H9 (cell line): ENCODE measurements at regions not wholly inside any gene's neighbourhood (a gene's known extent, or its start where the extent isn't known, plus 50 kb on each side); places are given as distances from the start of the nearest gene placed in this dataset.

Source experiments
- DNase-seq: peaks from one replicate; pipeline ENCODE4 v3.0.0-alpha.2; 2017
- H2AFZ ChIP-seq: one replicate; pipeline ENCODE4 v1.6.1; 2013; ENCODE audit warnings: mild to moderate bottlenecking, low read length, control low read depth, moderate library complexity
- H2AK5ac ChIP-seq: 2 replicates; pipeline ENCODE4 v1.6.1; 2013; ENCODE audit warnings: low read length, control low read depth, mixed read lengths; ENCODE audit not compliant: insufficient read length
- H2BK120ac ChIP-seq: one replicate; pipeline ENCODE4 v1.6.1; 2013; ENCODE audit warnings: low read depth, mild to moderate bottlenecking, low read length, control low read depth, inconsistent platforms; ENCODE audit not compliant: poor library complexity, severe bottlenecking
- H2BK12ac ChIP-seq: 2 replicates; pipeline ENCODE4 v1.6.1; 2013; ENCODE audit warnings: low read length, control low read depth, mixed read lengths, low read depth; ENCODE audit not compliant: insufficient read length
- H2BK15ac ChIP-seq: 2 replicates; pipeline ENCODE4 v1.6.1; 2013; ENCODE audit warnings: low read depth, low read length, control low read depth
- H2BK20ac ChIP-seq: one replicate; pipeline ENCODE4 v1.6.1; 2013; ENCODE audit warnings: low read depth, mild to moderate bottlenecking, low read length, control low read depth, inconsistent platforms; ENCODE audit not compliant: poor library complexity, severe bottlenecking
- H2BK5ac ChIP-seq: 2 replicates; pipeline ENCODE4 v1.6.1; 2013; ENCODE audit warnings: low read length, control low read depth, mixed read lengths; ENCODE audit not compliant: insufficient read length
- H3K14ac ChIP-seq: 2 replicates; pipeline ENCODE4 v1.6.1; 2013; ENCODE audit warnings: low read length, control low read depth; ENCODE audit not compliant: insufficient read depth
- H3K18ac ChIP-seq: 2 replicates; pipeline ENCODE4 v1.6.1; 2013; ENCODE audit warnings: low read depth, mild to moderate bottlenecking, mixed read lengths, low read length, control low read depth; ENCODE audit not compliant: insufficient read length
- H3K23ac ChIP-seq: 2 replicates; pipeline ENCODE4 v1.6.1; 2013; ENCODE audit warnings: low read length, control low read depth, mixed read lengths, low read depth; ENCODE audit not compliant: insufficient read length
- H3K23me2 ChIP-seq: 2 replicates; pipeline ENCODE4 v1.6.1; 2013; ENCODE audit warnings: low read depth, mild to moderate bottlenecking, mixed read lengths, low read length, control low read depth; ENCODE audit not compliant: insufficient read length, poor library complexity, severe bottlenecking
- H3K27ac ChIP-seq: 2 replicates; pipeline ENCODE4 v1.5.1; 2013; ENCODE audit warnings: low read length, control low read depth, mixed read lengths, low read depth; ENCODE audit not compliant: insufficient read length
- H3K27me3 ChIP-seq: 2 replicates; pipeline ENCODE4 v1.6.1; 2013; ENCODE audit warnings: low read length, control low read depth, inconsistent platforms; ENCODE audit not compliant: insufficient read depth
- H3K4ac ChIP-seq: 2 replicates; pipeline ENCODE4 v1.6.1; 2013; ENCODE audit warnings: low read depth, mild to moderate bottlenecking, control low read depth, inconsistent platforms, low read length, moderate library complexity
- H3K4me1 ChIP-seq: 2 replicates; pipeline ENCODE4 v1.6.1; 2013; ENCODE audit warnings: low read length, control low read depth, inconsistent platforms; ENCODE audit not compliant: insufficient read depth
- H3K4me2 ChIP-seq: 2 replicates; pipeline ENCODE4 v1.6.1; 2013; ENCODE audit warnings: low read length, control low read depth, mixed read lengths; ENCODE audit not compliant: insufficient read length, insufficient read depth
- H3K56ac ChIP-seq: 2 replicates; pipeline ENCODE4 v1.6.1; 2013; ENCODE audit warnings: low read depth, mild to moderate bottlenecking, mixed read lengths, low read length, control low read depth; ENCODE audit not compliant: insufficient read length
- H3K79me1 ChIP-seq: 2 replicates; pipeline ENCODE4 v1.6.1; 2013; ENCODE audit warnings: low read depth, mild to moderate bottlenecking, moderate library complexity, low read length, control low read depth, inconsistent platforms; ENCODE audit not compliant: insufficient read depth, poor library complexity, severe bottlenecking
- H3K79me2 ChIP-seq: 2 replicates; pipeline ENCODE4 v1.6.1; 2013; ENCODE audit warnings: low read length, control low read depth, inconsistent platforms; ENCODE audit not compliant: insufficient read depth
- H3K9ac ChIP-seq: 2 replicates; pipeline ENCODE4 v1.6.1; 2013; ENCODE audit warnings: low read length, control low read depth, mixed read lengths; ENCODE audit not compliant: insufficient read length; ENCODE audit errors: extremely low read depth
- H3K9me3 ChIP-seq: one replicate; pipeline ENCODE4 v1.6.1; 2013; ENCODE audit warnings: low read depth, low read length, inconsistent platforms; ENCODE audit not compliant: control insufficient read depth
- H3T11ph ChIP-seq: one replicate; pipeline ENCODE4 v1.6.1; 2013; ENCODE audit warnings: mild to moderate bottlenecking, low read length, control low read depth, inconsistent platforms
- H4K20me1 ChIP-seq: one replicate; pipeline ENCODE4 v1.6.1; 2013; ENCODE audit not compliant: control insufficient read depth, insufficient read length, insufficient read depth
- H4K5ac ChIP-seq: 2 replicates; pipeline ENCODE4 v1.6.1; 2013; ENCODE audit warnings: low read depth, mild to moderate bottlenecking, mixed read lengths, low read length, control low read depth; ENCODE audit not compliant: insufficient read length
- H4K8ac ChIP-seq: replicated peaks from 2 replicates; pipeline ENCODE4 v1.6.1; 2013; ENCODE audit warnings: low read length, control low read depth, mixed read lengths, low read depth; ENCODE audit not compliant: insufficient read length
- H4K91ac ChIP-seq: 2 replicates; pipeline ENCODE4 v1.6.1; 2013; ENCODE audit warnings: low read depth, mild to moderate bottlenecking, moderate library complexity, mixed read lengths, low read length, control low read depth; ENCODE audit not compliant: insufficient read length
- H3K27ac Mint-ChIP-seq, 3 experiments: 2 replicates in 2 of 3; 3 replicates in 1 of 3; pipeline ENCODE4 v1.8.0; 2020 to 2021; ENCODE audit warnings: mixed read lengths in 3 of 3, mild to moderate bottlenecking in 1 of 3, moderate library complexity in 1 of 3
- H3K27me3 Mint-ChIP-seq: 2 replicates; pipeline ENCODE4 v1.8.0; 2021; ENCODE audit warnings: low read depth, mild to moderate bottlenecking, moderate library complexity, mixed read lengths
- H3K36me3 Mint-ChIP-seq, 3 experiments: 2 replicates in 2 of 3; 3 replicates in 1 of 3; pipeline ENCODE4 v1.8.0; 2020 to 2021; ENCODE audit warnings: low read depth in 3 of 3, mixed read lengths in 3 of 3; ENCODE audit not compliant: insufficient read depth in 1 of 3
- H3K4me1 Mint-ChIP-seq, 2 experiments: 2 replicates each; pipeline ENCODE4 v1.8.0; 2020; ENCODE audit warnings: mixed read lengths in 2 of 2
- H3K4me3 Mint-ChIP-seq, 2 experiments: 2 replicates in 1 of 2; 3 replicates in 1 of 2; pipeline ENCODE4 v1.8.0; 2020 to 2021; ENCODE audit warnings: mild to moderate bottlenecking in 2 of 2, mixed read lengths in 2 of 2, moderate library complexity in 1 of 2
- H3K9me3 Mint-ChIP-seq, 2 experiments: 2 replicates in 1 of 2; 3 replicates in 1 of 2; pipeline ENCODE4 v1.8.0; 2020; ENCODE audit warnings: mild to moderate bottlenecking in 2 of 2, mixed read lengths in 2 of 2, moderate library complexity in 1 of 2
- TF ChIP-seq, protein P1 (sequence below): fragments of 200-600 bp; sonication (generic); conservative IDR thresholded peaks from 3 replicates; pipeline ENCODE4 v1.8.0; 2021; ENCODE audit warnings: antibody characterized with exemption, mild to moderate bottlenecking

DNA sequence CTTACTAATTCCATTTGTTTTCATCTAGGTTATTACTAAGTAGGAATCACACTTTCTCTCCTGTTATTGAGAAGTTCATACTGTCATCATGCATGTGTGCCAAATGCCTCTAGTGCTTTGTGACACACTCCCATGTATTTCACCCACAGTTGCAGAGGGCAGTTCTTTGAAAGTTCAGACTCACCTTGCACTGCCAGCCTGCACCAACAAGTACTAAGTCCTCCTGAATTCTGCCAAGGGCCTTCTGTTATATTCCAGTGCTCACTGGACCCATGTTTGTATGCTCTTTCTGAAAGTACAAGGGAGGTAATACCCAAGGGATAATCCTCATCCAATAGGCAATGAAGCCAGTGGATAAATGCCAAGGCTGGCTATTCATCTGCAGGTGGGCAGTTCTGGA lies 136.6 kb upstream of the ARPP21 start:
- no peak overlapping the region for H4K91ac ChIP-seq
- H2BK120ac ChIP-seq, result no peak overlapping the region
- H3K9me3 ChIP-seq, result no peaks in the 10 kb centered on the region
- no peaks in the 10 kb centered on the region for H4K20me1 ChIP-seq
- no peak overlapping the region for H2BK20ac ChIP-seq
- TF ChIP-seq, protein P1, sequence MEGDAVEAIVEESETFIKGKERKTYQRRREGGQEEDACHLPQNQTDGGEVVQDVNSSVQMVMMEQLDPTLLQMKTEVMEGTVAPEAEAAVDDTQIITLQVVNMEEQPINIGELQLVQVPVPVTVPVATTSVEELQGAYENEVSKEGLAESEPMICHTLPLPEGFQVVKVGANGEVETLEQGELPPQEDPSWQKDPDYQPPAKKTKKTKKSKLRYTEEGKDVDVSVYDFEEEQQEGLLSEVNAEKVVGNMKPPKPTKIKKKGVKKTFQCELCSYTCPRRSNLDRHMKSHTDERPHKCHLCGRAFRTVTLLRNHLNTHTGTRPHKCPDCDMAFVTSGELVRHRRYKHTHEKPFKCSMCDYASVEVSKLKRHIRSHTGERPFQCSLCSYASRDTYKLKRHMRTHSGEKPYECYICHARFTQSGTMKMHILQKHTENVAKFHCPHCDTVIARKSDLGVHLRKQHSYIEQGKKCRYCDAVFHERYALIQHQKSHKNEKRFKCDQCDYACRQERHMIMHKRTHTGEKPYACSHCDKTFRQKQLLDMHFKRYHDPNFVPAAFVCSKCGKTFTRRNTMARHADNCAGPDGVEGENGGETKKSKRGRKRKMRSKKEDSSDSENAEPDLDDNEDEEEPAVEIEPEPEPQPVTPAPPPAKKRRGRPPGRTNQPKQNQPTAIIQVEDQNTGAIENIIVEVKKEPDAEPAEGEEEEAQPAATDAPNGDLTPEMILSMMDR, result no peak
- H2BK5ac ChIP-seq, result no peak overlapping the region
- H3K9ac ChIP-seq, result no peak overlapping the region
- H4K8ac ChIP-seq, result no peak overlapping the region
- Mint-ChIP-seq H3K4me1 (peaks cover 11 to 19% of the 10 kb centered on the region in 2 experiments; a peak in 3 of 4 replicates), H3K27ac (no peak overlapping the region; a peak in 1 of 7 replicates), H3K9me3 (peaks cover 0 to 3% of the 10 kb centered on the region in 2 experiments; a peak in 1 of 5 replicates), H3K4me3 (no peak overlapping the region), H3K27me3 (peaks cover 2% of the 10 kb centered on the region; the same call in 1 of the 2 replicates), H3K36me3 (no peaks in the 10 kb centered on the region; a peak in 2 of 7 replicates)
- no peak overlapping the region for H2BK12ac ChIP-seq
- H3T11ph ChIP-seq, result no peak overlapping the region
- no peak overlapping the region for H2BK15ac ChIP-seq
- no peak for DNase-seq
- no peak overlapping the region for H3K4ac ChIP-seq
- H3K23me2 ChIP-seq, result no peaks in the 10 kb centered on the region
- no peak overlapping the region for H2AFZ ChIP-seq
- H2AK5ac ChIP-seq, result no peak overlapping the region
- no peak overlapping the region for H3K27ac ChIP-seq
- no peaks in the 10 kb centered on the region for H3K27me3 ChIP-seq
- no peaks in the 10 kb centered on the region for H3K79me1 ChIP-seq
- no peak overlapping the region for H3K23ac ChIP-seq
- H3K4me2 ChIP-seq, result no peak overlapping the region
- H4K5ac ChIP-seq, result no peak overlapping the region
- no peak overlapping the region for H3K14ac ChIP-seq
- H3K79me2 ChIP-seq, result no peaks in the 10 kb centered on the region
- no peaks in the 10 kb centered on the region for H3K4me1 ChIP-seq
- H3K56ac ChIP-seq, result no peak overlapping the region
- no peak overlapping the region for H3K18ac ChIP-seq
